GM12891 (cell line): ENCODE measurements at regions not wholly inside any gene's neighbourhood (a gene's known extent, or its start where the extent isn't known, plus 50 kb on each side); places are given as distances from the start of the nearest gene placed in this dataset.

Experiments used
- DNase-seq: peaks from one replicate; pipeline ENCODE4 v3.0.0; 2011; ENCODE audit warnings: low spot score; ENCODE audit not compliant: insufficient read length
- FAIRE-seq: peaks from 2 replicates; lab custom pipeline; 2011; peaks lifted over from hg19 to GRCh38; lab: Jason Lieb, UNC
- PAX5 ChIP-seq: IDR thresholded peaks from 2 replicates; pipeline ENCODE4 v1.6.1; 2011; ENCODE audit warnings: low read length, moderate library complexity, mild to moderate bottlenecking; ENCODE audit not compliant: insufficient read depth, severe bottlenecking
- POLR2A ChIP-seq: IDR thresholded peaks from 2 replicates; pipeline ENCODE4 v1.6.1; 2011; ENCODE audit warnings: low read depth, low read length, control low read depth
- POLR2AphosphoS5 ChIP-seq: IDR thresholded peaks from 2 replicates; pipeline ENCODE4 v1.6.1; 2011; ENCODE audit warnings: low read depth, low read length, control low read depth
- POU2F2 ChIP-seq: IDR thresholded peaks from 2 replicates; pipeline ENCODE4 v1.6.1; 2011; ENCODE audit warnings: low read depth, mild to moderate bottlenecking, control low read depth, low read length, moderate library complexity
- SPI1 ChIP-seq: IDR thresholded peaks from 2 replicates; pipeline ENCODE4 v1.6.1; 2011; ENCODE audit warnings: low read depth, low read length, control low read depth
- TAF1 ChIP-seq: IDR thresholded peaks from 2 replicates; pipeline ENCODE4 v1.6.1; 2011; ENCODE audit warnings: low read depth, low read length, control low read depth

DNA sequence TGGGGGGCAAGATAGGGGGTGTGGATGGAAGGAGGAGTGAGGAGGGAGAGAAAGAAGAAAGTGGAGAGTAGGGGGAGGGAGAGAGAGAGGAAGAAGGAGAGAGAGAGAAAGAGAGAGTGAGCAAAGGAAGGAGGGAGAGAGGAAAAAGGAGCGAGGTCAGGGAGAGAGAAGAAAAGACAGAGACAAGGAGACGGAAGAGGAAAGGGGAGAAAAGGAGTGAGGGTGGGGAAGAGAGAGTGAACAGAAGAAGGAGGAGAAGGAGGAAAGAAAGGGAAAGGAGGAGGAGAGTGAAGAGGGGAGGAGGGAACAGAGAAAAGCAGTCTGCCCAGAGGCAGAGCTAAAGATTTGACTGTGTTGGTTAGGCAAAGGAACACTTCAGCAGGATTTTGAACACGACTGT is 181.6 kb downstream of the MID1IP1 start:
- no peak for FAIRE-seq

DNA sequence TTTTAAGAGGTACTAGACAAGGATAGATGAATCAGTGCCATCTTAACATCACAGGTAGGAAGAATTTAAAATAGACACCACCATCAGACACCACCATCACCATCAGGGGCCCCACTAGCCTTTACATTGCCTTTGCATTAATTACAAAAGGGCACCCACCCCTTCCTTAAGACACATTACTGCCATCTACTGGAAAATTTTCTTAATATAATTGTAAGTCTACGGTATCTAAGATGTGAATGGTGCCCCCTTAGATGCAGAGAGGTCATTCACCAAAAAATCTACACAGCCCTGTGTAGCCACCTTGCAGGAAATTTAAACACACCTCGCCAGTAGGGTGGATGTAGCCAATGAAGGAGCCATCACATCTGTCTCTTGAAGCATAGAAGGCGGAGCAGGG is 184.1 kb downstream of the MID1IP1 start:
- TF ChIP-seq TAF1, result no peak
- TF ChIP-seq PAX5, result no peak
- no peak for TF ChIP-seq POLR2AphosphoS5
- TF ChIP-seq SPI1, result no peak
- TF ChIP-seq POLR2A, result no peak
- TF ChIP-seq POU2F2, result no peak
- peak; percentile 74 for FAIRE-seq

More for the DNA sequence above, 181.6 kb downstream of the MID1IP1 start:
- TF ChIP-seq TAF1, result no peak
- TF ChIP-seq POLR2A, result no peak
- TF ChIP-seq POLR2AphosphoS5, result no peak
- TF ChIP-seq PAX5, result no peak
- TF ChIP-seq POU2F2, result no peak
- TF ChIP-seq SPI1, result no peak
- DNase-seq, result no peak

DNA sequence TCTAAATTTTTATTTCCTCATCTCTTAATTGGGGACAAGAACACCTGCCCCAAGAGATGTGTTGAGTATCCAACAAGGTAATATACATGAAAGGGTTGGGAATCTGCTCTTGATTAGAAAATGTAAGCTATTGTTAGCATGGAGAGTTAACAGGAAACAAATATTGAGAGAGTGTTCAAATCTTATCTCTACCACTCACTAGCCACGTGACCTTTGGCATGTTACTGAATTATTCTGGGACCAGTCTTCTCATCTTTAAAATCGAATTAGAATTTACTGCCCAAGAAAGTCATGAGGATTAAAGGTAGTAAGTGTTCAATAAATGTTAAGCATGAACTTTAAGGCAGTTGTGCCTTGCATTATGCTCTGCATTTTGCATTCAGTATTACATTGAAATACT is 184.7 kb downstream of the MID1IP1 start:
- no peak for FAIRE-seq
- TF ChIP-seq TAF1 (no peak), POLR2AphosphoS5 (no peak), POLR2A (no peak)

More for the DNA sequence above, 184.1 kb downstream of the MID1IP1 start:
- DNase-seq, result peak; percentile 6

DNA sequence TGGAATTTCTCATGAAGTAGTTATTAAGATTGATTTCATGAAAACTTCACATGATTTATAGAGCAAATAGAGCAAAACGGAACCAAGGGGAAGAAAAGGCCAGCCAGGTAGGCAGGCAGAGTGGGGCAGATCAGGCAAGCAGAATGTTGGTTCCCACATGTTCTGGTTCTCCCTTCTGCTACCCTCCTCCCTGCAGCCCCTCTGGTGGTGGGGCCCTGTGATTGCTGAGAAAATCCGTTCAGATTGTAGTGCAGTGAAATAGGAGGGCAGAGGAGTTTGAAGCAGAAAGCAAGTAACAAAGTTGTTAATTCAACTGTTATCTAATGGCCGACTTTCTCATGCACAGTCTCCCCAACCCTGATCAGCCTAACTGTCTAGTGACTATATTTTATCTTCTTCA is 185.3 kb downstream of the MID1IP1 start:
- TF ChIP-seq POLR2A (no peak), TAF1 (no peak), SPI1 (no peak), POU2F2 (no peak), POLR2AphosphoS5 (no peak), PAX5 (no peak)
- DNase-seq (no peak), FAIRE-seq (no peak)

More for the DNA sequence above, 184.7 kb downstream of the MID1IP1 start:
- no peak for DNase-seq

DNA sequence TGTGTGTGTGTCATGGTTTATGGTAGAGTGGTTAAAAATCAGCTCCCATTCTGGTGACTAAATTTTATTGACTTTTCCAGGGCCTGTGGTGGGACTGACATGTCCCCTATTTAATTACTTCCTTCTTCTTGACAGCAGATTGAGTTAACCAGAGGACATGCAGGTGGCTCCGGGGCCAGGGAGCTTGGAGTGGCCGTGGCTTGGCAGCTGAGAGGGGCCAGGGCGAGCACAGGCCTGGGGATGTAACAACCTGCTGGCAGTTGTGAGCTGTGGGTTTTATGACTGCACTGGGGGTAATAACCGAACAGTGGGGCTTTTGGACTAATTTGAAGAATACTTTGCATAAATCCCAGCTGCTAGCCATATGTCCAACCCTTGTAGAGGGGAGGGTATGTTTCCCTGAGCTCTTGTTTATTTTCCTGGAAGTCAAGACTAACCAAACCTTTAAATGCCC is 186.0 kb downstream of the MID1IP1 start:
- TF ChIP-seq PAX5 (no peak), POLR2AphosphoS5 (no peak), TAF1 (no peak), SPI1 (no peak), POLR2A (no peak), POU2F2 (no peak)
- FAIRE-seq (no peak), DNase-seq (no peak)

DNA sequence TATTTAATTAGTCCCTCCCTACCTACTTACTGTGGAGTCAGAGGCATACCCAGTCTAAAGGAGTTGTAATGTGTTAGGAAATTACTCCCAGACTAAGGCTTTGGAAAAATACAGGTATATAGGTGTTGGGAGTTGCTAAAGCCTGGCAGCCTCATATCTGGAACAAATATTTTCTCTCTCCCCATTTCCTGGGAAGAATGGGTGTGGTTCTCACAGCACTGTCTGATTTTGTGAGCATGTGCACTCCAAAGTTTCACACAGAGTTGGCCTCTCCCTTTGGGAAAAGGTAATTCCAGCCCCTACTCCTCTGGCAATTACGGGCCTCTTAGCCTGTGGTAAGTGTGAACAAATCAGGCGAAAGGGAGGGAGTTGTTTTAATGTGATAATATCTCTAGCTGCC is 187.0 kb downstream of the MID1IP1 start:
- DNase-seq (no peak), FAIRE-seq (no peak)
- TF ChIP-seq SPI1 (no peak), POU2F2 (no peak), PAX5 (no peak)

DNA sequence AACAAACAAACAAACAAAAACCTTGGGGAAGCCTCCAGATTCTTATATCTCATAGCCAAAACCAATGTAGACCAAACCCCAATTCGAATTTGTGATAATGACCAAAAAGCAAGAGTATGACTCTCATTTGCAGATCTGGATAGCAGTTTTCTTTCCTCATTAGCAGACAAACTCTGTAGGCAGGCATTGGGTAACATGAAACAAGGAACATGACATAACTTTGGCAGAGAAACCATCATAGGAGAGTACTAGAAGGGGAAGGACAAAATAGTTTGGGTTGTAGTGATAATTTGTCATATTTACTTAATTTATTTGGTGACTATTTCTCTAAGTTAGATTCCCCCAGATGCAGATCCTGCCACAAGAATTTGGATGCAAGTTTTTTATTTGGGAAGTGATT is 187.8 kb downstream of the MID1IP1 start:
- TF ChIP-seq SPI1 (no peak), POLR2AphosphoS5 (no peak), TAF1 (no peak), POLR2A (no peak), POU2F2 (no peak), PAX5 (no peak)
- FAIRE-seq (no peak), DNase-seq (no peak)

DNA sequence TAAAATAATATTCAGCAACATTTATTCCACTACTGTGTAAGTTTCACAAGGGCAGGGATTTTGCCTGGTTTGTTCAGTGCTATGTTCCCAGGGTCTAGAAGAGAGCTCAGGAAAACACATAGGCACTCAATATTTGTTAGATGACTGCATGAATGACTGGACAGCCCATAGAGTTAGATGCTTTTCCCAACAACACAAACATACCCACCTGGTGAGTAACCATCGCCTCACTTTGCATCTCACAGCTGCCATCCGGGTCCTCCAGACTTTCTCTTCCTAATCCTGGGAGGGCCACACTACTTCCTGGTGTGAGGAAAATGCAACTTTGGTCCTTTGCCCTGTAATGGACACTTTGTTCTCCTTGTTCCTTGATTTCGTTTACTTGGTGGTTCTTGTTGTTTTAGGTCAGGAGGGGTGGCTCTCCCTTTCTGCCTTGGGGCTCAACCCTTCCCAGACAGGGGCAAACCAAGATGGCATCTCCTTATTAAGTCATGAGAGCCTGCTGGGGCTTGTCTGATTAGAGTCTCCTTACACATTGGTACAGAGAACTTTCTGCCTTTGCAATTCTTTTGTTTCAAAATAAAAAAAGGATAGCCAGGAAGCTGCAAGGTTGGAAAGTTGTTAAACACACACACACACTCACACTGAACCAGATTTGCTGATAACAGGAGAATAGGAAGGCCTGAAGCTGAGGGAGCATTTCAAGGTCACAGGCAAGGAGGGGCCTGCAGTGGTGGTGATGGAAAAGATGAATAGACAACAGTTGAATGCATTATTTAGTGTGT is 190.6 kb downstream of the MID1IP1 start:
- FAIRE-seq, result no peak
- TF ChIP-seq PAX5, result no peak
- TF ChIP-seq SPI1, result no peak
- no peak for TF ChIP-seq POLR2A
- no peak for TF ChIP-seq TAF1
- no peak for TF ChIP-seq POLR2AphosphoS5
- TF ChIP-seq POU2F2, result no peak
- DNase-seq, result no peak

DNA sequence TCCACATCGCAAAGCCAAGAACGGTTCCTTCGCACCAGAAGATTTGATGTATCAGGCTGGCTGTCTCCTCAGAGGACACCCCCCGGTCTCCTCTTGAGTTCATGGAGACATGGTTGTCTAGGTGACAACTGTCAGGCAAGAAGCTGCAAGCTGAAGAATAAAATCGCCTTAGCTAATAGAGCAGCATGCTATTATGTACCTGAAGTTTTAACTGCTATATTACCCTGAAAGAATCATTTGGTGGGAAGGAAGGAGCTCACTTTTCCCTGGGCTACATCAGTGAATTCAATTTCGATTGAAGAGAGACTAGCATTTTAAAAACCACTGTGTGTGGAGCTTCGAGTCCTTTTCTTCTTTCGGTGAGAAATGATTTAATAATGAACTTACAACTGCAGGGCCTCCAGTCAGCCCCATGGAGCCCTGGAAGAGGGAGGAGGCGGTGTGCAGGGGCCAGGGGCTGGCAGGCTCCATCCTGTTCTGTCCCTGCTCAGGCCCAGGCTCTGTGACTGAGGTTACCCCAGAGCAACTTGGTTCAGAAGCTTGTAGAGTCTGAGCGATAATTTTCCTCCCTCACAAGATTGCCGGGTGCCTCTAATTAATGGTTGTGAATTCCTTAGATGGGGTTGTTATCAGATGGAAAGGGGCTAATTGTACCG is 191.3 kb downstream of the MID1IP1 start:
- TF ChIP-seq POU2F2, result no peak
- no peak for TF ChIP-seq POLR2A
- TF ChIP-seq TAF1, result no peak
- TF ChIP-seq SPI1, result no peak
- no peak for TF ChIP-seq PAX5
- TF ChIP-seq POLR2AphosphoS5, result no peak
- no peak for DNase-seq
- no peak for FAIRE-seq

DNA sequence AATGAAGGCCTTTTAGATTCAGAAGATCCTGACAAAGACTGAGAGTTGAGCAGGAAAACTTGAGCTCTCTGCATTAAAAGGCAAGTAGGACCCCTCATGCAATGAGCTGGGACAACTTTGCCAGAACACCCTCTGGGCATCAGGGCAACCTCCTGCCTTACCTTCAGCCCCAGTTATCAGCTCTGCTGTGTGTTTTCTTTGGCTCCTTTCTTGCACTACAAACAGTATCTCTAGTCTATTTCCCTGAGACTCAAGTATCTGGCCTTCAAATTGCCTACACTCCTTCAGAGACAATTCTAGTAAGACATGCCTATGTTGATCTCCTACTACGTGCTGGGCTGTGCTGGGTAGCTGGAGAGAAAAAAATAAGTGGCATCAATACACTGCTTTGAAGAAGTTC is 192.2 kb downstream of the MID1IP1 start:
- DNase-seq, result no peak
- no peak for FAIRE-seq
- TF ChIP-seq POU2F2 (no peak), POLR2A (no peak), TAF1 (no peak), PAX5 (no peak), POLR2AphosphoS5 (no peak), SPI1 (no peak)
